Activated naive CD4-positive, alpha-beta T cell treated with anti-CD3 and anti-CD28 coated beads for 36 hours (primary cell): ENCODE measurements at regions not wholly inside any gene's neighbourhood (a gene's known extent, or its start where the extent isn't known, plus 50 kb on each side); places are given as distances from the start of the nearest gene placed in this dataset.

Experiments
- CTCF ChIA-PET: fragments of 350-600 bp; sonication (Branson Sonifier 250); formaldehyde crosslinking; loops from one replicate; lab custom pipeline; 2021; ENCODE audit warnings: antibody characterized with exemption; lab: Charles Lee
- DNase-seq: peaks from one replicate; pipeline ENCODE4 v3.0.0-alpha.2; 2020
- H3K27ac Mint-ChIP-seq: one replicate; pipeline ENCODE4 v1.8.0; 2021; ENCODE audit warnings: mild to moderate bottlenecking, mixed read lengths
- H3K27me3 Mint-ChIP-seq: one replicate; pipeline ENCODE4 v1.8.0; 2021; ENCODE audit warnings: low read depth, mixed read lengths
- H3K36me3 Mint-ChIP-seq: one replicate; pipeline ENCODE4 v1.8.0; 2021; ENCODE audit warnings: low read depth, mixed read lengths
- H3K4me1 Mint-ChIP-seq: one replicate; pipeline ENCODE4 v1.8.0; 2021; ENCODE audit warnings: low read depth, mixed read lengths
- H3K4me3 Mint-ChIP-seq: one replicate; pipeline ENCODE4 v1.8.0; 2021; ENCODE audit warnings: mild to moderate bottlenecking, moderate library complexity, mixed read lengths
- H3K9me3 Mint-ChIP-seq: one replicate; pipeline ENCODE4 v1.8.0; 2021; ENCODE audit warnings: mixed read lengths
- intact Hi-C: fragments of 100-400 bp; cut with micrococcal nuclease; formaldehyde crosslinking; loops from one replicate; pipeline ENCODE4 v1.15.1; 2023

DNA sequence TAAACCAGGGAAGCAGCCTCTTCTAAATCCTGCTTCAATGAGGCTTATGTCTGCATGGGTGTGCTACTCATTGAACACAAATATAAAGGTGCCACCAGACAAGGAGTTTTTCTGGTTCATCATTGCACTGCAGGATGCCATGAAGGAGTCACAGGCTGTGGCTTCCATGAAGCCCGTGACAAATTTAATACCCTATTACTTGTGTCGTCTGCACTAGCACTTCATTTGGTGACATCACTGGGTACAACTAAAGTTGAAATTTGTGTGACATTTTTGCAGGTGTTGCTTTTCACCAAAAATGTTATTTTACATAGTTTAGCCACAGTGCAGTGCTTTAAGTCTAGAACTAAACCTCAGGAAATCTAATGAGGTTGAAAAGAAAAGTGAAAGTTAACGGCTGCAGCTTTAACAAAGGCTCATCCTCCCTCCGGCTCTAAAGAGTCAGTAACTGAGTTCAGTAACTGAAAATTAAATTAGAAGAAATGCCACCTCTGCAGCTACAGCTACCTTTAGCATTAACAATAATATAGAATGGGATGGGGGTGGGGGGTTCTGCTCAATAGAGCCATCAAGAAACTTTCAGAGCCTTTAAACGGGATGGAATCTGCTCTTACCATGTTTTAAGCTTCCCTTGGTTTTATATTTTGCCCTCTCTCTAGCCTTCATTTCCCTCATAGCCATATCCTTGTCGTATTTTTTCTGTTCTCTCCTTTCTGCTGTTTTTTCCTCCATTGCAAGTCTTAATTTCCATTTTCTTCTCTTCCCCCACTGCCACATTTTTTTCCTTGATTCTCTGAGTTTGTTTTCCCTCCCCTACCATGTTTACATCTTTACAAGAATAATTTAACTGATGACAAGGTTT is 233.8 kb upstream of the TMEM161B start:
- CTCF ChIA-PET: no interaction called here
- intact Hi-C loops: loop anchor here (1.0 to 5.0 kb wide), 6 partner anchors 172 to 1905 kb away; partner anchors contain the start of genes CCNH, CETN3 and COX7C
- no peaks in the 10 kb centered on the region for H3K27me3 Mint-ChIP-seq

GRCh38 chr5:88495810-88496209 is 227.2 kb upstream of the TMEM161B start:
- Mint-ChIP-seq H3K27ac (no peak overlapping the region), H3K4me1 (no peaks in the 10 kb centered on the region), H3K9me3 (no peaks in the 10 kb centered on the region), H3K27me3 (peaks cover 4% of the 10 kb centered on the region), H3K36me3 (no peaks in the 10 kb centered on the region), H3K4me3 (no peak overlapping the region)
- DNase-seq: no peak
- intact Hi-C loops: no loop called here
- CTCF ChIA-PET: no interaction called here

More for the DNA sequence above, 233.8 kb upstream of the TMEM161B start:
- Mint-ChIP-seq H3K4me1 (peaks cover 3% of the 10 kb centered on the region), H3K27ac (peak overlapping the region; percentile 77), H3K9me3 (no peaks in the 10 kb centered on the region), H3K4me3 (peak overlapping the region; percentile 78), H3K36me3 (no peaks in the 10 kb centered on the region)
- peak; percentile 20 for DNase-seq

DNA sequence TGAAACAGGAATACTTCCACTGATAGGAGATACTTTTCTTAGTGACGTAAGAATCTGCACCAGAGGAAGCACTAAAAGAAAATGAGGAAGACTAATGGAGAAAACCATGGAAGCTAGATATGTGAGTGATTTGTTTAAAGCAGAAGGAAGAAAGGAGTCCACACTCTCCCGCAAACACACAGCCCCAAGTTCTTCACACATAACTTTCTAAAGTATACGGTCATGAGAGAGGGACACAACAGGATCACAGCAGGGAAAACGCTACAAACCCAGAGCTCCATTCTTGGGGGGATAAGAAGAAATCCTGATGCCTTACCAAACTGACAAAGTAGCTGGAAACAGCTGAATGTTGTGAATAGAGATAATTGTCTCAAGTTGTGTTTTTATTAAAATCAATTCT is 222.2 kb upstream of the TMEM161B start:
- Mint-ChIP-seq H3K27ac (no peak overlapping the region), H3K9me3 (no peaks in the 10 kb centered on the region), H3K36me3 (no peaks in the 10 kb centered on the region), H3K4me1 (no peaks in the 10 kb centered on the region), H3K4me3 (no peak overlapping the region), H3K27me3 (peaks cover 2% of the 10 kb centered on the region)
- no peak for DNase-seq
- intact Hi-C loops: no loop called here
- CTCF ChIA-PET: no interaction called here

GRCh38 chr5:88489364-88489763 is 220.7 kb upstream of the TMEM161B start:
- H3K4me3 Mint-ChIP-seq: no peak overlapping the region
- no peak overlapping the region for H3K27ac Mint-ChIP-seq
- H3K36me3 Mint-ChIP-seq: no peaks in the 10 kb centered on the region
- CTCF ChIA-PET: no interaction called here
- H3K4me1 Mint-ChIP-seq: no peaks in the 10 kb centered on the region
- intact Hi-C loops: no loop called here
- DNase-seq: no peak
- peaks cover 2% of the 10 kb centered on the region for H3K27me3 Mint-ChIP-seq
- no peaks in the 10 kb centered on the region for H3K9me3 Mint-ChIP-seq

GRCh38 chr5:88488561-88488960 is 219.9 kb upstream of the TMEM161B start:
- H3K27me3 Mint-ChIP-seq: peaks cover 2% of the 10 kb centered on the region
- H3K27ac Mint-ChIP-seq: no peak overlapping the region
- no peak for DNase-seq
- CTCF ChIA-PET: no interaction called here
- H3K4me3 Mint-ChIP-seq: no peak overlapping the region
- H3K4me1 Mint-ChIP-seq: no peaks in the 10 kb centered on the region
- no peaks in the 10 kb centered on the region for H3K36me3 Mint-ChIP-seq
- no peaks in the 10 kb centered on the region for H3K9me3 Mint-ChIP-seq
- intact Hi-C loops: no loop called here

GRCh38 chr5:88488130-88488529 is 219.5 kb upstream of the TMEM161B start:
- H3K4me1 Mint-ChIP-seq: no peaks in the 10 kb centered on the region
- CTCF ChIA-PET: no interaction called here
- H3K9me3 Mint-ChIP-seq: no peaks in the 10 kb centered on the region
- intact Hi-C loops: no loop called here
- H3K27me3 Mint-ChIP-seq: peaks cover 2% of the 10 kb centered on the region
- no peak overlapping the region for H3K27ac Mint-ChIP-seq
- DNase-seq: no peak
- no peak overlapping the region for H3K4me3 Mint-ChIP-seq
- no peaks in the 10 kb centered on the region for H3K36me3 Mint-ChIP-seq

GRCh38 chr5:88487066-88487465 is 218.4 kb upstream of the TMEM161B start:
- CTCF ChIA-PET: no interaction called here
- intact Hi-C loops: no loop called here
- Mint-ChIP-seq H3K27me3 (peaks cover 2% of the 10 kb centered on the region), H3K9me3 (no peaks in the 10 kb centered on the region), H3K27ac (no peak overlapping the region), H3K36me3 (no peaks in the 10 kb centered on the region), H3K4me3 (no peak overlapping the region), H3K4me1 (no peaks in the 10 kb centered on the region)
- no peak for DNase-seq

DNA sequence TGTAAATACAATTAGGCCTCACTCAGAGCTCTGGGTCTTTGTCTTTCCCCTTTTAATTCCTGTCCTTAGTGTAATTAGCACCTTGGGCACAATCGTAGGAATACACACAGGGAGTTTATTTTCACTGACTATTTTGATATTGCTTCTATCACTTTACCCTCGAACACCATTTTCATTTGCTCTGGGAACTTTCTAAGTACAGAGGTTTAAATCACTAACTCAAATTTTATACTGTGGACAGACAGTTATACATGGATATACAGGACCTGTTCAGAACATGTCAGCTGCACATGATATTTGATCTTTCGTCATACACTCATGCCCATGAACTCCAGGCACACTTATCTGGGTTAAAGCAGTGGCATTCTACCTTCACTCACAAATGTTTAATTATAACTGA is 217.8 kb upstream of the TMEM161B start:
- peaks cover 2% of the 10 kb centered on the region for H3K27me3 Mint-ChIP-seq
- H3K36me3 Mint-ChIP-seq: no peaks in the 10 kb centered on the region
- H3K4me1 Mint-ChIP-seq: no peaks in the 10 kb centered on the region
- intact Hi-C loops: no loop called here
- CTCF ChIA-PET: no interaction called here
- no peaks in the 10 kb centered on the region for H3K9me3 Mint-ChIP-seq
- no peak overlapping the region for H3K4me3 Mint-ChIP-seq
- H3K27ac Mint-ChIP-seq: no peak overlapping the region
- no peak for DNase-seq

- CTCF ChIA-PET: no interaction called here
- DNase-seq: no peak
- intact Hi-C loops: no loop called here
- Mint-ChIP-seq H3K4me1 (no peaks in the 10 kb centered on the region), H3K4me3 (no peak overlapping the region), H3K36me3 (no peaks in the 10 kb centered on the region), H3K9me3 (no peaks in the 10 kb centered on the region), H3K27ac (no peak overlapping the region), H3K27me3 (peaks cover 2% of the 10 kb centered on the region)
Measured at GRCh38 chr5:88485531-88485930, 216.9 kb upstream of the TMEM161B start.

- no peaks in the 10 kb centered on the region for H3K4me1 Mint-ChIP-seq
- intact Hi-C loops: no loop called here
- DNase-seq: no peak
- CTCF ChIA-PET: interaction anchor here (0.7 kb wide), 1 partner anchor 455 kb away, joined by 3 read pairs; no protein-coding TSS in a partner anchor
- H3K27ac Mint-ChIP-seq: no peak overlapping the region
- no peak overlapping the region for H3K4me3 Mint-ChIP-seq
- no peaks in the 10 kb centered on the region for H3K36me3 Mint-ChIP-seq
- H3K27me3 Mint-ChIP-seq: peaks cover 2% of the 10 kb centered on the region
- H3K9me3 Mint-ChIP-seq: no peaks in the 10 kb centered on the region
Measured at GRCh38 chr5:88483964-88484672, 215.5 kb upstream of the TMEM161B start.

DNA sequence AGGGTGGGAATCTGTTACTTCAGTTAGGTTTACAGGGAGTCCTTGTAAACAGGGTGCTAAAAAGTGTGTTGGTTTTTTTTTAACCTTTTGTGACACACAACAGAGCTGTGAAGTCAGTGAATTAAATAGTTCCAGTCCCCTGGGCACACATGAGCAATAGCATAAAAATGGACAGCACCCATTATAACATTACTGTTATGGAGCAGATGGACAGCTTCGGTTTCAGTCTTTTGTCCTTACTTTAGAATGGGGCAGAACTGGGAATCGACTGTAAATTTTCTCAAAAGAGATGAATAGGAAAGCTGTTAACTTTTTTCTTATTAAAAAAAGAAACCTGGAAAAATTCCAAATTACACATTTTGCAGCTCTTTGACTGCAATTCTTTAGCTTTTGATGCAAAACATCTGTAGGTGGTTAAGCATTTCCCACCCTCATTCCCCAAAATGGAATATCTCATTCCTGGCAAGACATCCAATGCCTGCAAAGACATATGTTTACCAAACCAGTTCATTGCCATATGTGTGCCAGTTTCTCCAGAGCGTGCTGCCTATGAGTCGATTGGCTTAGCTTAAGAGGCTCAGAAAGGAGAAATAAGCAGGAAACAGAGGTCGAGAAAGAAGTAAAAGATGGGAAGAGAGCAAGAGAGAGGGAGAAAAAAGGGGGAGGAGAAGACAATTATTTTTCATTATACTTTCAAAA is 212.3 kb upstream of the TMEM161B start:
- Mint-ChIP-seq H3K27ac (no peak overlapping the region), H3K27me3 (peaks cover 10% of the 10 kb centered on the region), H3K9me3 (no peaks in the 10 kb centered on the region), H3K4me3 (no peak overlapping the region), H3K4me1 (no peaks in the 10 kb centered on the region), H3K36me3 (no peaks in the 10 kb centered on the region)
- DNase-seq: no peak
- CTCF ChIA-PET: no interaction called here
- intact Hi-C loops: no loop called here

DNA sequence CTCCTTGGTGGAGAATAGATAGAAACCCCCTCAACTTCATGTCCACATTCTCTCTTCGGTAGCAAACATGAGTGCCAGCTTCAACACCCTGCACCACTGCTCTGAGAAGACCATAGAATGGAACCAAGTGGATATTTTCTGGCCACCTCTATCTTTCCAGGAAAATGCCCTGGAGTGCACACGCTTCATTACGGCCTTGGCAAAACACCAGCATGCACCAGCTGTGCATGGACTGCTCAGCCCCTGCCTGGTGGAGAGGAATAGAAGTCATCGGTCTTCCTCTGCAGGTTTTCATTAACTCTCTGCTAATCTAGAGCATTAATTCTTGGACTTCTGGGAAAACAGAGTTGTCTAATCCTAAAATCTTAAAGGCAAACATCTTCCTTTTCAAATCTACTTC is 211.6 kb upstream of the TMEM161B start:
- Mint-ChIP-seq H3K9me3 (no peaks in the 10 kb centered on the region), H3K27me3 (peaks cover 10% of the 10 kb centered on the region), H3K4me1 (no peaks in the 10 kb centered on the region), H3K4me3 (no peak overlapping the region), H3K36me3 (no peaks in the 10 kb centered on the region), H3K27ac (no peak overlapping the region)
- DNase-seq: no peak
- CTCF ChIA-PET: no interaction called here
- intact Hi-C loops: no loop called here
